ENCODE measurements at regions not wholly inside any gene's neighbourhood (a gene's known extent, or its start where the extent isn't known, plus 50 kb on each side); places are given as distances from the start of the nearest gene placed in this dataset.

GRCh38 chr18:28863396-28863795, 686.5 kb upstream of the CDH2 start:
- TF ChIP-seq CTCF (IDR thresholded peaks at IDR 0.05) (no peak), POLR2A (IDR thresholded peaks at IDR 0.05) (no peak)
